Fibroblast of mammary gland (primary cell): ENCODE measurements at regions not wholly inside any gene's neighbourhood (a gene's known extent, or its start where the extent isn't known, plus 50 kb on each side); places are given as distances from the start of the nearest gene placed in this dataset.

Experiments
- DNase-seq: peaks from one replicate; pipeline ENCODE4 v3.0.0-alpha.2; 2010; ENCODE audit warnings: low read depth
- H3K4me3 ChIP-seq: 2 replicates; pipeline ENCODE4 v1.5.1; 2011; ENCODE audit warnings: low read depth, mild to moderate bottlenecking, low read length, moderate library complexity; ENCODE audit not compliant: control insufficient read depth
- CTCF ChIP-seq: conservative IDR thresholded peaks from 2 replicates; pipeline ENCODE4 v1.5.1; 2011; ENCODE audit warnings: low read depth, low read length, inconsistent platforms; ENCODE audit not compliant: control insufficient read depth, insufficient read depth

- no peak overlapping the region for H3K4me3 ChIP-seq
- no peak for DNase-seq
- TF ChIP-seq CTCF, result no peak
These were observed 123.5 kb upstream of the HS6ST1 start for GRCh38 chr2:128442053-128442751.

- H3K4me3 ChIP-seq, result no peak overlapping the region
- TF ChIP-seq CTCF, result no peak
- DNase-seq, result no peak
These were observed 124.2 kb upstream of the HS6ST1 start for GRCh38 chr2:128442891-128443302.

DNA sequence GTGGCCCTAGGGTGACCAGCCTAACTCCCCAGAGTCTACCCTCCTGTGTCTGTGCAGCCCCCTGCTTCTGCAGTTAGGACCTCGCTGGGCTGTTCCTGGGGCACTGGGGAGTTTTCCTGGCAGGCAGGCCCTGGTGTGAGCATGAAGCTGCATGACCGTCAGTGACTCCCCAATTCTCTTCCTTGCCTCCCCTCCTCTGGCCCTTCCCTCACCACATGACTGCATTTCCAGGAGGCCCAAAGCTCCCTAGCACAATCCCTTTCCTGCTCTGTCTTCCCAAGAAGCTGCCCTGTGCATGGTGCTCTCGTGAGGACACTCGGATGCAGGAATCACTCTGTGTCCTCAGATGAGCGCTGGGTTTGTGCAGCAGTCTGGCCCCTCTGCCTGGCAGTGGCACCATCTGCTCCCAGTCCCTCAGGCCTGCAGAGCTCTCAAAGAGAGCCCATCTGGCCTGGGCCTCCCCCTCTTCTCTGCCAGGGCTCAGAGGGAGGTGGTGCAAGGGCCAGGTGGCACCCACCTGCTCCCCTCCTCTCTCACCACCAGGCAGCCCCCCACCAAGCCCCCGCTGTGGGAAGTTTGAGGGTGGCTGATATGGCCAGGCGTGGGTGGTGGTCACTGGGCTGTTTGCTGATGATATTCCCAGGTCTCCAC lies 125.6 kb upstream of the HS6ST1 start:
- H3K4me3 ChIP-seq, result no peak overlapping the region
- TF ChIP-seq CTCF, result no peak
- no peak for DNase-seq

GRCh38 chr2:128444816-128445522 lies 126.3 kb upstream of the HS6ST1 start:
- no peak for TF ChIP-seq CTCF
- H3K4me3 ChIP-seq, result no peak overlapping the region
- no peak for DNase-seq

- no peak for TF ChIP-seq CTCF
- no peak overlapping the region for H3K4me3 ChIP-seq
- DNase-seq, result no peak
These were observed 126.8 kb upstream of the HS6ST1 start for GRCh38 chr2:128445523-128445900.

DNA sequence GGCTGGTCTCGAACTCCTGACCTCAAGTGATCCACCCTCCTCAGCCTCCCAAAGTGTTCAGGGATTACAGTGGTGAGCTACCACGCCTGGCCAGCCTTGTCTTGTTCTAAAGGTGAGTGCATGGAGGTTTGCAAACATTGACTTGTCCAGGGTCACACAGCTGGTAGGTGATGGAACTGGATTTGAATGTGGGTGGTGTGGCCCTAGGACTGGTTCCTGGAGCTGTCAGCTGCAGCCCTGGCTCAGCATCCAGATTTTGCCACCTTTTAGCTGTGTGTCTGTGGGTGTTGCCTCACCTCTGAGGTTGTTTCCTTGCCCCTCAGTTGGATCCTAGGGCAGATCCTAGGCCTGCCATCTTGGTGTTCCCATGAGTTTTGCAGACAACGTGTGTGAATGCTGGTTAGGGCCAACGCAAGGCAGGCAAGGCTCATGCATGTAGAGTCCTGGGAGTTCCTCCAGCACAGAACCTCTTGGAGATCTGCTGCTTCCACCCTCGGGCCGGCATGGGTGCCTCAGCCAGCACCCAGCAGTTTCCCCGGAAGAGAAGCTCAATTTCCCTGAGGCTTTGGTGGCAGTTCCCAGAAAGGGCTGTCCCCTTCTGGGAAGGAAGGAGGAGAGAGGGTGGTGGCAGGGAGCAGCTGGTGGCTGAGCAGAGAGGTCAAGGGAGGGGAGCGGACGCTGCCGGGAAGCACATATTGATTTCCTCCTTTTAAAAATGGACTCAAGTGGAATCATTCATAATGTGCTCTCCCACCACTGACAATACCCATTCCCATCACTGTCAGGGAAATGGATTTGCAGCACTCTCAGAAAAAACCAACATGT lies 127.6 kb upstream of the HS6ST1 start:
- DNase-seq, result no peak
- no peak for TF ChIP-seq CTCF

More for the DNA sequence above, 127.6 kb upstream of the HS6ST1 start:
- H3K4me3 ChIP-seq, result no peak overlapping the region
